ENCODE measurements at regions not wholly inside any gene's neighbourhood (a gene's known extent, or its start where the extent isn't known, plus 50 kb on each side); places are given as distances from the start of the nearest gene placed in this dataset.

DNA sequence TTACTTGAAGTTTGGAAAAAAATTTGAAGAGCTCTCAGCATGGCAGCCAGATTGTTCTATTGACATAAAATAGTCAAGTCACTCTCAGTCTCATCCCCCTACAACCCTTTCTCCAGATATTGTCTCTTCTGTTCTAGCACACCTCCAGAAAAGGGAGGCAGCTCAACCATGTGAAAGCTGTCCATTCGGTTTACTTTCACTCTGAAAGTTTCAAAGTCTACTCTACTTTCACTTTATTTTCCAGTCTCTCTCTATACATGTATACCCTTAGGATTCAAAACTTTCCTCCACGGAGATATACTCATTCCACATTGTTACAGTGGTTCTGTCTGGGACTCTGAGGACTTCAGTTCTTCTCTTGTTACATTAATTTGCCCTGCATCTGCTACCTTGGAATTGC lies 111.0 kb upstream of the STAC start:
- no peak for DNase-seq
- Histone ChIP-seq H3K9me3 (ENCODE audit: severe bottlenecking) (peaks cover 3% of the 10 kb centered on the region), H3K27ac (peak overlapping the region; percentile 30; the same call in 1 of the 2 replicates), H3K27me3 (ENCODE audit: insufficient read depth, low read depth, severe bottlenecking) (no peaks in the 10 kb centered on the region), H3K36me3 (no peaks in the 10 kb centered on the region), H3K4me3 (ENCODE audit: low read depth, low read length) (no peak overlapping the region)
- TF ChIP-seq, protein P1, sequence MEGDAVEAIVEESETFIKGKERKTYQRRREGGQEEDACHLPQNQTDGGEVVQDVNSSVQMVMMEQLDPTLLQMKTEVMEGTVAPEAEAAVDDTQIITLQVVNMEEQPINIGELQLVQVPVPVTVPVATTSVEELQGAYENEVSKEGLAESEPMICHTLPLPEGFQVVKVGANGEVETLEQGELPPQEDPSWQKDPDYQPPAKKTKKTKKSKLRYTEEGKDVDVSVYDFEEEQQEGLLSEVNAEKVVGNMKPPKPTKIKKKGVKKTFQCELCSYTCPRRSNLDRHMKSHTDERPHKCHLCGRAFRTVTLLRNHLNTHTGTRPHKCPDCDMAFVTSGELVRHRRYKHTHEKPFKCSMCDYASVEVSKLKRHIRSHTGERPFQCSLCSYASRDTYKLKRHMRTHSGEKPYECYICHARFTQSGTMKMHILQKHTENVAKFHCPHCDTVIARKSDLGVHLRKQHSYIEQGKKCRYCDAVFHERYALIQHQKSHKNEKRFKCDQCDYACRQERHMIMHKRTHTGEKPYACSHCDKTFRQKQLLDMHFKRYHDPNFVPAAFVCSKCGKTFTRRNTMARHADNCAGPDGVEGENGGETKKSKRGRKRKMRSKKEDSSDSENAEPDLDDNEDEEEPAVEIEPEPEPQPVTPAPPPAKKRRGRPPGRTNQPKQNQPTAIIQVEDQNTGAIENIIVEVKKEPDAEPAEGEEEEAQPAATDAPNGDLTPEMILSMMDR (IDR thresholded peaks at IDR 0.05; ENCODE audit: low read depth, low read length), result no peak

DNA sequence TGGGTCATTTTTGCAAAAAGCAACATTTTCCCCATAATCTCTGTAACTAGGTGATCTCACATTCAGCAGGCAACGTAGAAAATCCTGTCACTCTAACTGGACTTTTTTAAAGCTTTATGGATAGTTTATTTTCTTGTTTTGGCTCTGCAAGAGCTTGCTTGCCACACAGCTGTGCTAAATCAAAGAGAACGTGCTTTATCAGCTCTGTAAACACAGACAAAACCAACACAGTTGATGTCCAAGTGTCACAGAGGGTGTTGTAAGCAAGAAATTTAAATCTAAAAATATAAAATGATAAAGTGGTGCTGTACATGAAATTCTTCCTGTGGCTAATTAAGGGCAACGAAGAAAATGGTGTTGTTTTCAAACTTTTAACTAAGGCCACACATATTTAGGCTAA lies 97.5 kb upstream of the STAC start:
- Histone ChIP-seq H3K27me3 (ENCODE audit: insufficient read depth, low read depth, severe bottlenecking) (no peaks in the 10 kb centered on the region), H3K36me3 (no peaks in the 10 kb centered on the region), H3K27ac (no peak overlapping the region), H3K9me3 (ENCODE audit: severe bottlenecking) (no peaks in the 10 kb centered on the region), H3K4me3 (ENCODE audit: low read depth, low read length) (no peak overlapping the region)
- no peak for DNase-seq
- TF ChIP-seq, protein P1 (IDR thresholded peaks at IDR 0.05; ENCODE audit: low read depth, low read length), result no peak

DNA sequence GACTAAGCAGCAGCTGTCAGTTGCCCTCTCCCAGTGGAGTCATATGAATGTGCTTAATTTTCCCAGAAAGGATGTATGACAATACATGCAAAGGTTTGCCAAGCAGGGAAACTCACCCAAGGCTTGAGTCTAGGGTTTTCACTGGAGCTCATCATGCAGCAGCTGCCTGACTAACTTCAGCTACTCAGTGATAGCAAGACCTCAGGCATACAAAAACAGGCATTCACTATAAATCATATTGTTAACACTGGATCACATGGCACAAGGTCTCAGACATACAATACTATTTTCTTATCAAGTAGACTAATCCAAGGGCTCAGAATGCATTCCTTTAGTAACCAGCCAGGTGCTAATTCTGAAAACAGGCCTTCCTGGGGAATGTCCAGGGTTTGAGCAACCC lies 85.0 kb upstream of the STAC start:
- Histone ChIP-seq H3K27me3 (ENCODE audit: insufficient read depth, low read depth, severe bottlenecking) (no peaks in the 10 kb centered on the region), H3K4me3 (ENCODE audit: low read depth, low read length) (no peak overlapping the region), H3K9me3 (ENCODE audit: severe bottlenecking) (no peaks in the 10 kb centered on the region), H3K27ac (no peak overlapping the region), H3K36me3 (no peaks in the 10 kb centered on the region)
- TF ChIP-seq, protein P1 (IDR thresholded peaks at IDR 0.05; ENCODE audit: low read depth, low read length), result no peak
- no peak for DNase-seq

DNA sequence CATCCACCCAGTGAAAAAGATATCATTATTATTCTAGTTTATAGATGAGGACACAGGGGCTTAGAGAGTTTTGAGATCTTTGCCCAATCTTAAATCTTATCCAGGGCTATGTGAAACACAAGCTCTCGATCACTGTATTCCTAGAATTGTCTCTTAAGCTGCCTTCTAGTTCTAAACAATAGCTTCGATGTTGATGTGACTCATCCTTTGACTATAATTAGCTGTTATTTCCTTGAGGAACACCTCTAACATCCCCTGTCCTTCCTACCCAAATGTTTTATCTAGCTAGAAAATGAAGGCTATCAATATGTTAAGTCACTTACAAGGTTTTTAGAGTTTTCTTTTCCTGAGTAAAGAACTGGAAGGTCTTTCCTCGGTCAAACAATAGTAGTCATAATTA lies 83.1 kb upstream of the STAC start:
- Histone ChIP-seq H3K27ac (no peak overlapping the region), H3K27me3 (ENCODE audit: insufficient read depth, low read depth, severe bottlenecking) (no peaks in the 10 kb centered on the region), H3K9me3 (ENCODE audit: severe bottlenecking) (no peaks in the 10 kb centered on the region), H3K4me3 (ENCODE audit: low read depth, low read length) (no peak overlapping the region), H3K36me3 (no peaks in the 10 kb centered on the region)
- no peak for DNase-seq
- TF ChIP-seq, protein P1 (IDR thresholded peaks at IDR 0.05; ENCODE audit: low read depth, low read length), result no peak

DNA sequence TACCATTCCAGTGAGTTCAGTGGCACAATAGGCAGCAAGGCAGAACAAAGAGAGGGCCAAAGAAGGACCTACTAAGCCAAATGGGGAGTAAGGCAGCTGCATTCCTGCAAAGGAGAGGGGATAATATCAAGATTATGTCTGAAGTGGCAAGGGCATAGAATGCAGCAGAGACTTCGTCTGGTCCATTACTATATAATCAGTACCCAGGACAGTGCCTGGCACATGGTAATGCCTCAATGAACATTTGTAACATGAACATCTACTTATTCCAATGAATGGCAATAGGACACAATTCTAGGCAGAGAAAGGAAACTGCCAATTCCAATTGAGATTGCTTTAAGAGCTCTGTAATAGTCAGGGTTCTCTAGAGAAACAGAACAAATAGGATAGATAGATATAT lies 82.1 kb upstream of the STAC start:
- H3K36me3 ChIP-seq, result no peaks in the 10 kb centered on the region
- no peaks in the 10 kb centered on the region for H3K27me3 ChIP-seq (ENCODE audit: insufficient read depth, low read depth, severe bottlenecking)
- no peak overlapping the region for H3K4me3 ChIP-seq (ENCODE audit: low read depth, low read length)
- H3K9me3 ChIP-seq (ENCODE audit: severe bottlenecking), result no peaks in the 10 kb centered on the region
- TF ChIP-seq, protein P1 (IDR thresholded peaks at IDR 0.05; ENCODE audit: low read depth, low read length), result no peak
- H3K27ac ChIP-seq, result no peak overlapping the region
- no peak for DNase-seq

DNA sequence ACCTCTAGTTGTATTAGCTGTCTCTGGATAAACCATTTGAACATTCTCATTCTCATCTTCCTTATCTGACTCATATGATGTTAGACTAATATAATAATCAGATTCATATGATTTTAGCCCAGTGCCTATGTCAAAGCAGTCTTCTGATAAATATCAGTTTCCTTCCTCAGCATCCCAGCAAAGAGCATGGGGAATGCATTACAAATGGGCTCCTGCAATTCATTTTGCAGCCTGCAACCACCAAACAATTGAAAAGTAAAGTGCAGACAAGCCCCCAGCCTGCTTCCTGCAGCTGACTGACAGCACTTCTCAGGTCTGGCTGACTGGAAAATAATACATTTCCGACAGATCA lies 78.2 kb upstream of the STAC start:
- Histone ChIP-seq H3K9me3 (ENCODE audit: severe bottlenecking) (no peaks in the 10 kb centered on the region), H3K4me3 (ENCODE audit: low read depth, low read length) (no peak overlapping the region), H3K27me3 (ENCODE audit: insufficient read depth, low read depth, severe bottlenecking) (no peaks in the 10 kb centered on the region), H3K36me3 (no peaks in the 10 kb centered on the region), H3K27ac (no peak overlapping the region)
- TF ChIP-seq, protein P1 (IDR thresholded peaks at IDR 0.05; ENCODE audit: low read depth, low read length), result no peak
- DNase-seq, result no peak

All from WERI-Rb-1 (cell line).